ENCODE measurements at regions not wholly inside any gene's neighbourhood (a gene's known extent, or its start where the extent isn't known, plus 50 kb on each side); places are given as distances from the start of the nearest gene placed in this dataset.
"Not testable (repeated sequence)": the region's sequence is repeated elsewhere in the genome, so short reads cannot be mapped to it uniquely, and the experiment has no call there.

DNA sequence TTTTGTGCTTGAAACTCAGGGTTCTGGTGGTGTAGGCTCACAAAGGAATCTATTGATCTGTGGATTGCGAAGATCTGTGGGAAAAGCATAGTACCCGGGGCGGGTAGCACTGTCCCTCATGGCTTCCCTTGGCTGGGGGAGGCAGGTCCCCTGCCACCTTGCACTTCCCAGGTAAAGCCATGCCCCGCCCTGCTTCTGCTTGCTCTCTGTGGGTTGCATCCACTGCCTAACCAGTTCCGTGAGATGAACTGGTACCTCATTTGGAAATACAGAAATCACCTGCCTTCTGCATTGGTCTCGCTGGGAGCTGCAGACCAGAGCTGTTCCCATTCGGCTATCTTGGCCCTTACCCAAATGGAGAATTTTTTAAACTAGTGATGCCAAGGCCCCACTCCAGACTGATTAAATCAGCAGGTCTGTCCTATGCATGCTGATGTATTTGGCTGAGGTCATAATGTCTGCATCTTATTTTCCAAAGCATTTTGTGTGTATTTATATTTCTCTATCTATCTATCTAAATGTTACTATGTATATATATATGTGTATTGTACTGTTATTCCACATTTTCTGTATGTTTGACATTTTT lies 65.5 kb upstream of the SLC7A14 start:
- H3K4me3 Mint-ChIP-seq: no peak overlapping the region
- Histone ChIP-seq H3K9ac (ENCODE audit: low read length) (no peak overlapping the region), H2AFZ (ENCODE audit: insufficient read depth, low read depth, low read length, poor library complexity, severe bottlenecking) (no peak overlapping the region), H4K20me1 (ENCODE audit: control insufficient read depth, insufficient read depth, low read length, poor library complexity, severe bottlenecking) (no peaks in the 10 kb centered on the region), H3K27me3 (replicated peaks in 1 of 4; ENCODE audit: control extremely low read depth in 1 of 4, control insufficient read depth in 3 of 4, insufficient read depth in 4 of 4, low read length in 3 of 4) (peaks cover 0 to 12% (median 0%) of the 10 kb centered on the region in 4 experiments), H3K79me2 (ENCODE audit: control insufficient read depth, insufficient read depth, low read length) (no peaks in the 10 kb centered on the region), H3K4me3 (ENCODE audit: control extremely low read depth in 1 of 5, extremely low read depth in 1 of 5, insufficient read depth in 1 of 5, low read depth in 2 of 5, low read length in 4 of 5) (no peak overlapping the region), H3K27ac (ENCODE audit: low read length in 2 of 2) (no peak overlapping the region), H3K36me3 (replicated peaks in 1 of 2; ENCODE audit: control extremely low read depth in 1 of 2, control insufficient read depth in 1 of 2, extremely low read depth in 1 of 2, insufficient read depth in 2 of 2, low read length in 1 of 2) (no peaks in the 10 kb centered on the region), H3K4me1 (ENCODE audit: control insufficient read depth in 2 of 2, insufficient read depth in 2 of 2, low read length in 2 of 2) (no peaks in the 10 kb centered on the region), H3K9me3 (ENCODE audit: control extremely low read depth in 1 of 3, control insufficient read depth in 2 of 3, insufficient read depth in 1 of 3, low read length in 2 of 3) (peaks cover 0 to 4% (median 0%) of the 10 kb centered on the region in 3 donors), H3K4me2 (replicated peaks; ENCODE audit: low read depth, low read length, poor library complexity, severe bottlenecking) (no peak overlapping the region)
- H3K9me3 Mint-ChIP-seq (ENCODE audit: insufficient read depth): no peaks in the 10 kb centered on the region
- intact Hi-C loops (cut with micrococcal nuclease): no loop called here
- H3K27me3 Mint-ChIP-seq: peaks cover 38% of the 10 kb centered on the region
- ATAC-seq (ENCODE audit: low read depth): no peak
- POLR2A ChIA-PET: no interaction called here
- TF ChIP-seq, protein P1, sequence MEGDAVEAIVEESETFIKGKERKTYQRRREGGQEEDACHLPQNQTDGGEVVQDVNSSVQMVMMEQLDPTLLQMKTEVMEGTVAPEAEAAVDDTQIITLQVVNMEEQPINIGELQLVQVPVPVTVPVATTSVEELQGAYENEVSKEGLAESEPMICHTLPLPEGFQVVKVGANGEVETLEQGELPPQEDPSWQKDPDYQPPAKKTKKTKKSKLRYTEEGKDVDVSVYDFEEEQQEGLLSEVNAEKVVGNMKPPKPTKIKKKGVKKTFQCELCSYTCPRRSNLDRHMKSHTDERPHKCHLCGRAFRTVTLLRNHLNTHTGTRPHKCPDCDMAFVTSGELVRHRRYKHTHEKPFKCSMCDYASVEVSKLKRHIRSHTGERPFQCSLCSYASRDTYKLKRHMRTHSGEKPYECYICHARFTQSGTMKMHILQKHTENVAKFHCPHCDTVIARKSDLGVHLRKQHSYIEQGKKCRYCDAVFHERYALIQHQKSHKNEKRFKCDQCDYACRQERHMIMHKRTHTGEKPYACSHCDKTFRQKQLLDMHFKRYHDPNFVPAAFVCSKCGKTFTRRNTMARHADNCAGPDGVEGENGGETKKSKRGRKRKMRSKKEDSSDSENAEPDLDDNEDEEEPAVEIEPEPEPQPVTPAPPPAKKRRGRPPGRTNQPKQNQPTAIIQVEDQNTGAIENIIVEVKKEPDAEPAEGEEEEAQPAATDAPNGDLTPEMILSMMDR (IDR thresholded peaks at IDR 0.05): no peak
- TF ChIP-seq EZH2 (IDR thresholded peaks at IDR 0.05; ENCODE audit: borderline replicate concordance, insufficient read depth, low read depth, low read length, poor library complexity, severe bottlenecking): no peak
- no peak overlapping the region for H3K27ac Mint-ChIP-seq
- CTCF ChIA-PET: no interaction called here
- H3K4me1 Mint-ChIP-seq: no peaks in the 10 kb centered on the region
- no peak for DNase-seq
- WGBS (ENCODE audit: insufficient coverage): 96% methylated on average over 5 of the region's 7 CpGs

DNA sequence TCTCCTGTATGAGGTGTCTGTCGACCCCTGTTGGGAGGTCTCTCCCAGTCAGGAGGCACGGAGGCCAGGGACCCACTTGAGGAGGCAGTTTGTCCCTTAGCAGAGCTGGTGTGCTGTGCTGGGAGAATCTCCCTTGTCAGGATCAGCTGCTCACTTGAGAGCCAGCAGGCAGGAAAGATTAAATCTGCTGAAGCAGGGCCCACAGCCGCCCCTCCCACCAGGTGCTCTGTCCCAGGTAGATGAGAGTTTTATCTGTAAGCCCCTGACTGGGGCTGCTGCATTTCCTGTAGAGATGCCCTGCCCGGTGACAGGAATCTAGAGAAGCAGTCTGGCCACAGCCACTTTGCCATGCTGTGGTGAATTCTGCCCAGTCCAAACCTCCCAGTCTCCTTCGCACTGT lies 64.7 kb upstream of the SLC7A14 start:
- POLR2A ChIA-PET; H2AFZ ChIP-seq (ENCODE audit: insufficient read depth, low read depth, low read length, poor library complexity, severe bottlenecking); H3K27ac ChIP-seq (ENCODE audit: low read length in 2 of 2); H3K9me3 ChIP-seq (ENCODE audit: control extremely low read depth in 1 of 3, control insufficient read depth in 2 of 3, insufficient read depth in 1 of 3, low read length in 2 of 3); ATAC-seq (ENCODE audit: low read depth); H3K4me3 Mint-ChIP-seq; H4K20me1 ChIP-seq (ENCODE audit: control insufficient read depth, insufficient read depth, low read length, poor library complexity, severe bottlenecking); H3K4me2 ChIP-seq (replicated peaks; ENCODE audit: low read depth, low read length, poor library complexity, severe bottlenecking); H3K27ac Mint-ChIP-seq; H3K9ac ChIP-seq (ENCODE audit: low read length); H3K36me3 ChIP-seq (replicated peaks in 1 of 2; ENCODE audit: control extremely low read depth in 1 of 2, control insufficient read depth in 1 of 2, extremely low read depth in 1 of 2, insufficient read depth in 2 of 2, low read length in 1 of 2); H3K4me3 ChIP-seq (ENCODE audit: control extremely low read depth in 1 of 5, extremely low read depth in 1 of 5, insufficient read depth in 1 of 5, low read depth in 2 of 5, low read length in 4 of 5); H3K9me3 Mint-ChIP-seq (ENCODE audit: insufficient read depth); CTCF ChIA-PET; H3K4me1 Mint-ChIP-seq; H3K79me2 ChIP-seq (ENCODE audit: control insufficient read depth, insufficient read depth, low read length); intact Hi-C loops (cut with micrococcal nuclease); DNase-seq; H3K4me1 ChIP-seq (ENCODE audit: control insufficient read depth in 2 of 2, insufficient read depth in 2 of 2, low read length in 2 of 2): not testable (repeated sequence)
- 74% methylated on average over 5 of the region's 5 CpGs for WGBS (ENCODE audit: insufficient coverage)
- H3K27me3 ChIP-seq (replicated peaks in 1 of 4; ENCODE audit: control extremely low read depth in 1 of 4, control insufficient read depth in 3 of 4, insufficient read depth in 4 of 4, low read length in 3 of 4): peaks cover 0 to 12% (median 0%) of the 10 kb centered on the region in 4 experiments
- H3K27me3 Mint-ChIP-seq: peaks cover 46% of the 10 kb centered on the region
